Activated naive CD4-positive, alpha-beta T cell treated with anti-CD3 and anti-CD28 coated beads for 36 hours (primary cell): ENCODE measurements at regions not wholly inside any gene's neighbourhood (a gene's known extent, or its start where the extent isn't known, plus 50 kb on each side); places are given as distances from the start of the nearest gene placed in this dataset.

Experiments
- CTCF ChIA-PET: fragments of 350-600 bp; sonication (Branson Sonifier 250); formaldehyde crosslinking; loops from one replicate; lab custom pipeline; 2021; ENCODE audit warnings: antibody characterized with exemption; lab: Charles Lee
- DNase-seq: peaks from one replicate; pipeline ENCODE4 v3.0.0-alpha.2; 2020
- H3K27ac Mint-ChIP-seq: one replicate; pipeline ENCODE4 v1.8.0; 2021; ENCODE audit warnings: mild to moderate bottlenecking, mixed read lengths
- H3K27me3 Mint-ChIP-seq: one replicate; pipeline ENCODE4 v1.8.0; 2021; ENCODE audit warnings: low read depth, mixed read lengths
- H3K36me3 Mint-ChIP-seq: one replicate; pipeline ENCODE4 v1.8.0; 2021; ENCODE audit warnings: low read depth, mixed read lengths
- H3K4me1 Mint-ChIP-seq: one replicate; pipeline ENCODE4 v1.8.0; 2021; ENCODE audit warnings: low read depth, mixed read lengths
- H3K4me3 Mint-ChIP-seq: one replicate; pipeline ENCODE4 v1.8.0; 2021; ENCODE audit warnings: mild to moderate bottlenecking, moderate library complexity, mixed read lengths
- H3K9me3 Mint-ChIP-seq: one replicate; pipeline ENCODE4 v1.8.0; 2021; ENCODE audit warnings: mixed read lengths
- intact Hi-C: fragments of 100-400 bp; cut with micrococcal nuclease; formaldehyde crosslinking; loops from one replicate; pipeline ENCODE4 v1.15.1; 2023

DNA sequence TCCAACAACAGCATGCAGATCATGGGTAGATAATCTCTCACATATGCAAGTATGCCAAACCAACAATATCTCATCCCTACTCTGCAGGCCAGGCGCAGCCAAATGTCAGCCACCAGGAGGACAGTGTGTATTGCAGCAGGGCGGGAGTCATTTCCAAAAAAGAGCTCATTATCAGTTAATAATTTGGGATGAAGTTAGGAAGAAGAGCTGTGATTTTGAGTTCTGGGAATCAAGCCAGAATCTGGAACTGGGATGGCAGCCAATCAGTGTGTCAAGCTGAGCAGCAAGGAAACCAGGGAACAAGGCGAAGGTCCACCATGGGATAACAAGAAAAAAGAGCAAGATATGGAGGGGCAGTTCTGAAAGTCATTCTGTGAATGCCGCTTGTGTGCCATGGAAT, 88.2 kb upstream of the CAMK2D start:
- H3K4me3 Mint-ChIP-seq, result no peak overlapping the region
- no peaks in the 10 kb centered on the region for H3K36me3 Mint-ChIP-seq
- H3K27me3 Mint-ChIP-seq, result no peaks in the 10 kb centered on the region
- CTCF ChIA-PET, result interaction anchor here (1.4 kb wide), 1 partner anchor 9 kb away, joined by 3 read pairs; no protein-coding TSS in a partner anchor
- H3K4me1 Mint-ChIP-seq, result peaks cover 3% of the 10 kb centered on the region
- H3K9me3 Mint-ChIP-seq, result peaks cover 1% of the 10 kb centered on the region
- no peak overlapping the region for H3K27ac Mint-ChIP-seq
- no peak for DNase-seq
- intact Hi-C loops, result no loop called here

DNA sequence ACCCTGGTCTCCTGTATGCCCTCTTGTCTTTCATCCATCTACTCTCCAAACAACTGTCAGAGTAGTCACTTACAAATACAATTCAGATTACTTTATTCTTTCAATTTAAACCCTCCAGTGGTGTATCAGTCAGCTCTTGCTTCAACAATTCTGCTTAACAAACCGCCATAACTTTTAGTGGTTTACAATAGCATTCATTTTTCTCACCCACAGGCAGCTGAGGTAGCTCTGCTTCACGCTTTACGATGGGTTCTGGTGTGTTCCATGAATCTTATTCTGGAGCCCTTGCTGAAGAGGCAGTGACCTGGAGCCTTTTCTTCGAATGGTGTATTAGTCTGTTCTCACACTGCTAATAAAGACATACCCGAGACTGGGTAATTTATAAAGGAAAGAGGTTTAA, 86.2 kb upstream of the CAMK2D start:
- H3K27me3 Mint-ChIP-seq, result no peaks in the 10 kb centered on the region
- H3K4me3 Mint-ChIP-seq, result no peak overlapping the region
- H3K9me3 Mint-ChIP-seq, result no peaks in the 10 kb centered on the region
- intact Hi-C loops, result no loop called here
- no peak overlapping the region for H3K27ac Mint-ChIP-seq
- peaks cover 3% of the 10 kb centered on the region for H3K4me1 Mint-ChIP-seq
- no peaks in the 10 kb centered on the region for H3K36me3 Mint-ChIP-seq
- CTCF ChIA-PET, result no interaction called here
- no peak for DNase-seq

DNA sequence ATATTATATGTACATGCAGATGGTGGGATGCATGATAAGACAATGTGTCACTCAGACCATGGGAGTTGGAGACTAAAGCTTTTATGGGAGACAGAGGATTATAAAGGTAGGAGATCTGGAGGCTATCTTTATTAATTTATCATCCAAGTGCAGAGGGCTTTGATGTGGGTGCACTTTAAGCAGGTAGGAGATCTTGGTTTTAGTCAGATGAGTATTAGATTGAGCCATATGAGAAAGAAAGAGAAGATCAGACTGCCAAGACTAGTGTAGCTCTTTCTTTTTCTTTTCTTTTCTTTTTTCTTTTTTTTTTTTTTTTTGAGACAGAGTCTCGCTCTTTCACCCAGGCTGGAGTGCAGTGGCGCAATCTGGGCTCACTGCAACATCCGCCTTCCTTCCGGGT, 84.9 kb upstream of the CAMK2D start:
- Mint-ChIP-seq H3K36me3 (no peaks in the 10 kb centered on the region), H3K27ac (no peak overlapping the region), H3K9me3 (no peaks in the 10 kb centered on the region), H3K4me1 (peaks cover 3% of the 10 kb centered on the region), H3K27me3 (no peaks in the 10 kb centered on the region), H3K4me3 (no peak overlapping the region)
- DNase-seq, result no peak
- intact Hi-C loops, result no loop called here
- CTCF ChIA-PET, result no interaction called here

DNA sequence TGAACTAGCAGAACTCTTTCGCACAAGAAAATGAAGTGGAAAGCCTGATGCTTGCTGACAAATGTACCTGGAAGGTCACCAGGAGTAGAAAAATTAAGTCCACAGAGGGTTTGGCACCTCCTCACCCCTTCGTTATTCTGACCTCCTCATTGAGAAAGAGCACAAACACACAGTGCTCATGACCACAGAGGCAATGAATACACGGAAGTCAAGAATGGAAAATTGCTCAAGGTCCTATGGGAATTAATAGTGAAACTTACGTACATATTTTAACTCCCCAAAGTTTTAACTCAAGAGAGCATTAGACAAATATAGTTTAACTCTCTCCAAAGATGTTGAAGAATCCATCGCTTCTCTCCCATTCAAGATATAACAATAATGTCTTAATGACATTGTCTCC, 83.6 kb upstream of the CAMK2D start:
- no peaks in the 10 kb centered on the region for H3K9me3 Mint-ChIP-seq
- intact Hi-C loops, result no loop called here
- no peak overlapping the region for H3K4me3 Mint-ChIP-seq
- DNase-seq, result no peak
- CTCF ChIA-PET, result interaction anchor here (0.7 kb wide), 1 partner anchor 22 kb away, joined by 3 read pairs; no protein-coding TSS in a partner anchor
- H3K27me3 Mint-ChIP-seq, result no peaks in the 10 kb centered on the region
- H3K27ac Mint-ChIP-seq, result no peak overlapping the region
- H3K4me1 Mint-ChIP-seq, result peaks cover 3% of the 10 kb centered on the region
- no peaks in the 10 kb centered on the region for H3K36me3 Mint-ChIP-seq

DNA sequence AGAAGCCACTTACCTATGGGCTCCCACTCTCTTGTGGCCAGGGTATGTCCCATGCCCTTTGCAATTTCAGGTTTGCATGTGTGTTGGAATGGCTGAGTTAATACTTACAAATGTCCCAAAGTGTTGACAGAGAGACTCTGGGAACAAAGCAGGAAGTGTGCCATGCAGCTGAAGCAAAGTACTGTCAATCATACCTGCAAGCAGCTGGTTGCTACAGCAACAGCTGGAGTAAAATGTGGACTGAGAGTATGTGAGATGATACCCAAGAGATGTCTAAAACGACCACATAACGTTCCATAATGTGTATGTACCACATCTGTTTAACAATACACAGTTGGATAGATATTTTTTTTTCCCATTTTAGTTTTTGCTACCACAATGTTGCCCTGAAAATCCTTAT, 82.8 kb upstream of the CAMK2D start:
- no peak for DNase-seq
- Mint-ChIP-seq H3K9me3 (no peaks in the 10 kb centered on the region), H3K27ac (no peak overlapping the region), H3K4me3 (no peak overlapping the region), H3K27me3 (no peaks in the 10 kb centered on the region), H3K4me1 (peaks cover 3% of the 10 kb centered on the region), H3K36me3 (no peaks in the 10 kb centered on the region)
- intact Hi-C loops, result no loop called here
- CTCF ChIA-PET, result no interaction called here

DNA sequence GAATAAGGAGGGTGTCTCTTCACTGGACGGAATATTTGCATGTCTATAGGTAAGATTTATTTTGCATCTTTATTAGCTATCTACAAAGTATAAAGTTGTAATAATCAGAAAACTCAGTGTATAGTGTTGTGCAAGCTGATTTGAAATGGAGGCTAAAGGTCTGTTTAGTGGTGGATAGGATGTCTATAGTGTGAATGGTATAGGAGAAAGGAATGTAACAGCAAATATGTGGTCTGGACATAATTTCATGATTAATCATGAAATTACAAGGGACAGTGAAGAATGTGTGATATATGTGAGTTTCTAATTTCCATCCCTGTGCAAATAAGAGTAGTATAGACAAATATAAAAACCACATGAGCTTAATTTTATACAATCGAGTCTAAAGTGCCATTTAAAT, 79.3 kb upstream of the CAMK2D start:
- peaks cover 9% of the 10 kb centered on the region for H3K4me1 Mint-ChIP-seq
- no peaks in the 10 kb centered on the region for H3K27me3 Mint-ChIP-seq
- CTCF ChIA-PET, result interaction anchor here (0.7 kb wide), 1 partner anchor 312 kb away, joined by 4 read pairs; no protein-coding TSS in a partner anchor
- intact Hi-C loops, result no loop called here
- H3K4me3 Mint-ChIP-seq, result no peak overlapping the region
- DNase-seq, result no peak
- H3K27ac Mint-ChIP-seq, result no peak overlapping the region
- no peaks in the 10 kb centered on the region for H3K9me3 Mint-ChIP-seq
- H3K36me3 Mint-ChIP-seq, result no peaks in the 10 kb centered on the region

DNA sequence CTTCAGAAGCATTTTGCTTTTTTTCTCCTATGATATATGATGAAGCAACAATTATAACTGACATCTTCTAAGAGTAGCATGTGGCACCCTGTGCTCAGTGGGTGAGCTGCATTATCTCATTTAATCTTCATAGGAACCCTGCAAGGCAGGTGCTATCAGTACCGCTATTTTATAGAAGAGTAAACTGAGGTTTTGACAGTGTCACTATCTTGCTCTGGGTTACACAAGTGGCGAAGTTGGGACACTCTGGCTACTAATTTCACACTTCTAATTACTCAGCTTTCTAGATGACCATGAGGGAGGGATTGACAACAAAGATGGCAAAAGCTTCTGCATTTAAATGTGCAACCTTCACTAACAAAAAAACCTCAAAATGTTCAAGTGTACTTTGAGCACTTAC, 76.9 kb upstream of the CAMK2D start:
- H3K9me3 Mint-ChIP-seq, result no peaks in the 10 kb centered on the region
- H3K36me3 Mint-ChIP-seq, result no peaks in the 10 kb centered on the region
- H3K27ac Mint-ChIP-seq, result no peak overlapping the region
- CTCF ChIA-PET, result no interaction called here
- no peak for DNase-seq
- no peaks in the 10 kb centered on the region for H3K27me3 Mint-ChIP-seq
- H3K4me1 Mint-ChIP-seq, result peaks cover 9% of the 10 kb centered on the region
- no peak overlapping the region for H3K4me3 Mint-ChIP-seq
- intact Hi-C loops, result no loop called here

DNA sequence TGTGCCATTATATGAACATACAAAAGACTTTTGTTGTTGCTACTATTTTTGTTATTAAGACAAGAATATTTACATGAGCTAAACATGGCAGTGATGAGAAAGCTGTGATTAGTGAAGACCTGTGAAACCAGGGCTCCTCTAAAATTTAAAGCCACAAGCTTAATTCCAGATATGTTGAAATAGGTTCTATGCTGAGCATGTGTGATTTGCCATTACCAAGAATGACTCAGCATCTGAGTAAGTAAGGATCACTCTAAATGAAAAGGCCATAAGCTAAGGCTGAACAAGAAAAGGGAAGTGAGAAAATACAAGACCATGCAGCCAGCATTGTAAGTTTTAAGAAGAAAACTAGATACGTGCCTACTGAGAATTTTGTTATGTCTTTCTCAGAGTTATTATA, 75.9 kb upstream of the CAMK2D start:
- intact Hi-C loops, result loop anchor here (2.0 kb wide), 1 partner anchor 33 kb away; no protein-coding TSS in a partner anchor
- DNase-seq, result no peak
- Mint-ChIP-seq H3K9me3 (no peaks in the 10 kb centered on the region), H3K36me3 (no peaks in the 10 kb centered on the region), H3K4me1 (peaks cover 9% of the 10 kb centered on the region), H3K27me3 (no peaks in the 10 kb centered on the region), H3K4me3 (no peak overlapping the region), H3K27ac (no peak overlapping the region)
- CTCF ChIA-PET, result interaction anchor here (0.6 kb wide), 1 partner anchor 13 kb away, joined by 3 read pairs; no protein-coding TSS in a partner anchor

DNA sequence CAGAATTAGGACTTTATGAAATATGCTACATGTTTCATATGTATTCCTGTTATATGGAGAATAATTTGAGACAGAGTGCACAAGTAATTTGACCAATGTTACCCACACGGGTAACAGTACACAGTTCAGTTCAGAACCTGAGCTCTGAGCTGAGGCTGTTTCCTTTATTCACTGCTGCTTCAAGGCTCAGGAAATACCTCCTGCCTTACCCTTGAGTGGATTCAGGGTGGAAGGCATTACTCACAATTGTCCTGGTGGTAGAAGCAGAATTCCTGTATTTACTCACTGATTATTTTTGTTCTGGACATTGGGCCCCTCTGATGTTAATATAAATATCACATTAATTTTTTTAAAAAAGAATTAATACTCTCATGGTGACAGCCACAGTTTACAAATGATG, 73.5 kb upstream of the CAMK2D start:
- intact Hi-C loops, result no loop called here

DNA sequence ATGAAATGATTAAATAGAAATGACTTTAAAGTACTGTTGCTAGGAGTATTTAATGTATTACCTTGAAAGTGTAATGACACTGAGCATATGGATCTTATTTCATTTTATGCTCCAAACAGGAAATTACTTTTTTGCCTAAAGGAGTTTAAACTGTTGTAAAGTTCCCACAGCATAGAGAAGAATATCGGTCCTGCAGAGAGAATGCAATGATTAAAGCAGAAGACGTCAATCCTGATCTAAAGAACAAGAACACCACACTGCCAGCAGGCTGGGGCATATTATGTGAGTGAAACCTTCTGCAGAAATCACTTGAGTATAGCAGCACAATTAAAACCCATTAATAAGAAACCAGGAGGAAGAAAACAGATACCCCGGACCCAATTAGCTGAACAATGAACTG, 72.8 kb upstream of the CAMK2D start:
- no peaks in the 10 kb centered on the region for H3K27me3 Mint-ChIP-seq
- intact Hi-C loops, result no loop called here
- H3K27ac Mint-ChIP-seq, result no peak overlapping the region
- H3K4me1 Mint-ChIP-seq, result peaks cover 14% of the 10 kb centered on the region
- no peaks in the 10 kb centered on the region for H3K36me3 Mint-ChIP-seq
- no peaks in the 10 kb centered on the region for H3K9me3 Mint-ChIP-seq
- no peak overlapping the region for H3K4me3 Mint-ChIP-seq
- DNase-seq, result no peak
- CTCF ChIA-PET, result no interaction called here

More for the DNA sequence above, 73.5 kb upstream of the CAMK2D start:
- Mint-ChIP-seq H3K27ac (no peak overlapping the region), H3K4me3 (no peak overlapping the region), H3K4me1 (peaks cover 14% of the 10 kb centered on the region), H3K27me3 (no peaks in the 10 kb centered on the region), H3K36me3 (no peaks in the 10 kb centered on the region), H3K9me3 (no peaks in the 10 kb centered on the region)
- no peak for DNase-seq
- CTCF ChIA-PET, result no interaction called here

DNA sequence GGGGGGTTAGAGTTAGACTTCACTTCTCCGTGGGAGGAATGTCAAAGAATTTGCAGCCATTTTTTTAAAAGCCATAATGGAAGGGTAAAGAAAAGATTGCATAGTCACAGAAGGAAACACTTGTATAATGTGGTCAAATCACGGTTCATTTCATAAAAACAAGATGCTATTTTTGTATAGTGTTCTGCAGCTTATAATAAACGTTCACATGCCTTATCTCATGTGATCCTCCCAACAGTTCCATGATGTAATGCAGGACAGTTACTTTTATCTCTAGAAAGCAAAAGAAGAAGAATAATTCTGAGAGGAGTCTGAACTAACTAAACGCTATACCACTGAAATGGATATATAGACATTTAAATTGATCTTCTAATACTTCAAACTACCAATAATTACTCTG, 71.3 kb upstream of the CAMK2D start:
- no peaks in the 10 kb centered on the region for H3K9me3 Mint-ChIP-seq
- CTCF ChIA-PET, result interaction anchor here (1.4 kb wide), 1 partner anchor 25 kb away, joined by 3 read pairs; no protein-coding TSS in a partner anchor
- H3K27me3 Mint-ChIP-seq, result no peaks in the 10 kb centered on the region
- DNase-seq, result no peak
- H3K27ac Mint-ChIP-seq, result no peak overlapping the region
- intact Hi-C loops, result no loop called here
- H3K36me3 Mint-ChIP-seq, result no peaks in the 10 kb centered on the region
- peaks cover 17% of the 10 kb centered on the region for H3K4me1 Mint-ChIP-seq
- H3K4me3 Mint-ChIP-seq, result no peak overlapping the region

DNA sequence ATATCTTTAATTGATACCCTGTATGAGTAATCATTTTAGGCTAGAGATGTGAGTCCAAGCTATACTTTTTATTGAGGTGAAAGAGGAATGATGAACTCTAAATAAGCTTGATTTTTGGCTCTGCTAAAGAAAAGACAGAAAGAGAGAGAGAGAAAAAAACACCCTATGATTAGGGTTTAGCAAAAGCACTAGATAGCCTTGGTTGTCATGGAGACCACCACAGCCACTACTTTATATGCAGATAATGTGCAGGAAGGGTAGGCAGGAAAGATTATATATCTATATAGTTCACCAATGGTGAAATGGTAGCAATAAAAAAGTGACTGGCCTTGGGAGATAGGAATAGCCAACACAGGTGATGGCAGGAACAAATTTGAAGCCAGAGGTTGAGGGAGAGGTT, 69.9 kb upstream of the CAMK2D start:
- CTCF ChIA-PET, result interaction anchor here (1.4 to 1.5 kb wide), 2 partner anchors 24 to 436 kb away, joined by 3 to 4 read pairs; no protein-coding TSS in a partner anchor
- H3K4me3 Mint-ChIP-seq, result no peak overlapping the region
- no peaks in the 10 kb centered on the region for H3K27me3 Mint-ChIP-seq
- H3K4me1 Mint-ChIP-seq, result peaks cover 15% of the 10 kb centered on the region
- H3K27ac Mint-ChIP-seq, result no peak overlapping the region
- H3K9me3 Mint-ChIP-seq, result no peaks in the 10 kb centered on the region
- no peaks in the 10 kb centered on the region for H3K36me3 Mint-ChIP-seq
- no peak for DNase-seq
- intact Hi-C loops, result no loop called here

DNA sequence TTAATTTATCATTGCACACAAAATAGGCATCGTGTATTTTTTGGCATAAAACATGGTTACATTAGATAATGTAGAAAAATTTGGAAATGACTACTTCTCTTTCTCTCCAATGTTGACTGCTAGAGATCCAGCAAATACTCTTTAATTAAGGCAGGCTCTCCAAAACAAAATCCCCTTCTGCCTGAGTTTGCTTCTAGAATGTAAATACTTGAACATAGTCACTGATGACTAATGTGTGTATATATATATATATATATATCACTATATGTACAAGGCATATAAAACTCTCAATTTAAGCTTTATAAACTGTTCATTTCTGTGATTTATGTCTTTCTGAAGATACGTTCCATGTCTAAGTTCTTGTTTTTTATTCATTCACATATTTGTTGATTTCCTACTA, 67.2 kb upstream of the CAMK2D start:
- H3K9me3 Mint-ChIP-seq, result no peaks in the 10 kb centered on the region
- intact Hi-C loops, result loop anchor here (10.0 kb wide), 1 partner anchor 1094 kb away; no protein-coding TSS in a partner anchor
- no peak for DNase-seq
- CTCF ChIA-PET, result no interaction called here
- H3K4me1 Mint-ChIP-seq, result peaks cover 40% of the 10 kb centered on the region
- no peak overlapping the region for H3K4me3 Mint-ChIP-seq
- no peaks in the 10 kb centered on the region for H3K36me3 Mint-ChIP-seq
- no peaks in the 10 kb centered on the region for H3K27me3 Mint-ChIP-seq
- H3K27ac Mint-ChIP-seq, result no peak overlapping the region
